ENCODE measurements at regions not wholly inside any gene's neighbourhood (a gene's known extent, or its start where the extent isn't known, plus 50 kb on each side); places are given as distances from the start of the nearest gene placed in this dataset.

GRCh38 chr7:130951976-130952876, 218.2 kb upstream of the KLF14 start:
- peaks cover 69% of the 10 kb centered on the region for H3K36me3 ChIP-seq (ENCODE audit: insufficient read depth, low read length)
- H3K9me3 ChIP-seq (ENCODE audit: low read depth, low read length): no peaks in the 10 kb centered on the region
- peaks cover 40% of the 10 kb centered on the region for H3K4me1 ChIP-seq (ENCODE audit: insufficient read depth, low read length)
- H3K4me2 ChIP-seq (ENCODE audit: insufficient read depth, low read length): no peak overlapping the region
- TF ChIP-seq CTCF (IDR thresholded peaks at IDR 0.05; ENCODE audit: extremely low read depth, low read depth, low read length): no peak
- H3K4me3 ChIP-seq (ENCODE audit: insufficient read depth, low read length): no peak overlapping the region
- no peaks in the 10 kb centered on the region for H3K27me3 ChIP-seq (ENCODE audit: insufficient read depth, low read length)
- H2AFZ ChIP-seq (ENCODE audit: low read length): no peak overlapping the region
- DNase-seq (ENCODE audit: insufficient read length, low spot score, missing footprints): no peak
- H3K79me2 ChIP-seq (ENCODE audit: insufficient read depth, low read length): peaks cover 99% of the 10 kb centered on the region
- peaks cover 30% of the 10 kb centered on the region for H4K20me1 ChIP-seq (ENCODE audit: insufficient read depth, low read length)
- peak overlapping the region; percentile 34 for H3K27ac ChIP-seq (ENCODE audit: low read depth, low read length)

DNA sequence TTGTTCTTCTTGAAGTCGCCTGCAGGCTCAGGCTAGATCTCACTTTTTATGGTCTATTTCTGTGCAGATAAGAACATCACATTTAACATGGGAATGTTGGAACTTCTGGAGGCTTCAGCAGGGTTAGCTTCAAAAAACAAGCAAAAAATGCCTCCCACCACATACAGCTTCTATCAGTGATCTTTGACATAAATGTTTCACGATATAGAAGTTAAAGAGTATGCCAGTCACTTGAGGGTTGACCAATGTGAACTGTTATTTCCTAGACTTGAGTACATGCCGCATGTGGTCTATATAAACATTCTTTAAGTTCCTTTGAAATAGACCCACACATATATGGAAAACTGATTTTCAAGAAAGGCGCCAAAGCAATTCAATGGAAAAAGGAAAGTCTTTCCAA, 219.2 kb upstream of the KLF14 start:
- peaks cover 42% of the 10 kb centered on the region for H3K4me1 ChIP-seq (ENCODE audit: insufficient read depth, low read length)
- H3K9me3 ChIP-seq (ENCODE audit: low read depth, low read length): no peaks in the 10 kb centered on the region
- H3K27ac ChIP-seq (ENCODE audit: low read depth, low read length): peak overlapping the region; percentile 9
- no peaks in the 10 kb centered on the region for H3K27me3 ChIP-seq (ENCODE audit: insufficient read depth, low read length)
- no peak for DNase-seq (ENCODE audit: insufficient read length, low spot score, missing footprints)
- H3K4me3 ChIP-seq (ENCODE audit: insufficient read depth, low read length): no peak overlapping the region
- peaks cover 97% of the 10 kb centered on the region for H3K79me2 ChIP-seq (ENCODE audit: insufficient read depth, low read length)
- H4K20me1 ChIP-seq (ENCODE audit: insufficient read depth, low read length): peaks cover 26% of the 10 kb centered on the region
- no peak overlapping the region for H3K4me2 ChIP-seq (ENCODE audit: insufficient read depth, low read length)
- H3K36me3 ChIP-seq (ENCODE audit: insufficient read depth, low read length): peaks cover 69% of the 10 kb centered on the region
- TF ChIP-seq CTCF (IDR thresholded peaks at IDR 0.05; ENCODE audit: extremely low read depth, low read depth, low read length): no peak
- no peak overlapping the region for H2AFZ ChIP-seq (ENCODE audit: low read length)

GRCh38 chr7:130954918-130955564, 221.0 kb upstream of the KLF14 start:
- peak overlapping the region; percentile 6 for H3K4me2 ChIP-seq (ENCODE audit: insufficient read depth, low read length)
- H3K4me1 ChIP-seq (ENCODE audit: insufficient read depth, low read length): peaks cover 49% of the 10 kb centered on the region
- no peaks in the 10 kb centered on the region for H3K9me3 ChIP-seq (ENCODE audit: low read depth, low read length)
- H4K20me1 ChIP-seq (ENCODE audit: insufficient read depth, low read length): peaks cover 25% of the 10 kb centered on the region
- H2AFZ ChIP-seq (ENCODE audit: low read length): no peak overlapping the region
- H3K27ac ChIP-seq (ENCODE audit: low read depth, low read length): peak overlapping the region; percentile 91
- H3K4me3 ChIP-seq (ENCODE audit: insufficient read depth, low read length): no peak overlapping the region
- H3K79me2 ChIP-seq (ENCODE audit: insufficient read depth, low read length): peaks cover 98% of the 10 kb centered on the region
- DNase-seq (ENCODE audit: insufficient read length, low spot score, missing footprints): peak; percentile 3
- no peak for TF ChIP-seq CTCF (IDR thresholded peaks at IDR 0.05; ENCODE audit: extremely low read depth, low read depth, low read length)
- H3K36me3 ChIP-seq (ENCODE audit: insufficient read depth, low read length): peaks cover 79% of the 10 kb centered on the region
- H3K27me3 ChIP-seq (ENCODE audit: insufficient read depth, low read length): no peaks in the 10 kb centered on the region

DNA sequence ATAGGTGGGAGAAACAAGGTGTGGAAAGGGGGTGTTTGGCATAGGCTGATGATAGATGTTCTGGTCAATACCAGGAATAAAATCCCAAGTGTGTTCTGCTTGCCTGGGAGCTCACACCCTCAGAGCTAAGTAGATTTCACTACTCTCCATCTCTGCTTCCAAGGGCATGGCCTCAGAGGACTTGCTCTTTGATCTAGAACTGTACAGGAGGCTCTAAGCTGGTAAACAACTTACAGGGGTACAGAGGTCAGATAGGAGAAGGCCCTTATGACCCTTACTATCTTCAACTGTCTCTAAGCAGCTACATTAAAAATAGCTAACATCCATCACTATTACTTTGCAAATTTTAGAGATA, 221.5 kb upstream of the KLF14 start:
- no peak for DNase-seq (ENCODE audit: insufficient read length, low spot score, missing footprints)
- Histone ChIP-seq H3K27me3 (ENCODE audit: insufficient read depth, low read length) (no peaks in the 10 kb centered on the region), H3K4me3 (ENCODE audit: insufficient read depth, low read length) (no peak overlapping the region), H3K4me2 (ENCODE audit: insufficient read depth, low read length) (peak overlapping the region; percentile 89), H2AFZ (ENCODE audit: low read length) (no peak overlapping the region), H3K27ac (ENCODE audit: low read depth, low read length) (peak overlapping the region; percentile 91), H3K36me3 (ENCODE audit: insufficient read depth, low read length) (peaks cover 79% of the 10 kb centered on the region), H3K79me2 (ENCODE audit: insufficient read depth, low read length) (peaks cover 98% of the 10 kb centered on the region), H3K9me3 (ENCODE audit: low read depth, low read length) (no peaks in the 10 kb centered on the region), H4K20me1 (ENCODE audit: insufficient read depth, low read length) (peaks cover 25% of the 10 kb centered on the region), H3K4me1 (ENCODE audit: insufficient read depth, low read length) (peaks cover 49% of the 10 kb centered on the region)
- TF ChIP-seq CTCF (IDR thresholded peaks at IDR 0.05; ENCODE audit: extremely low read depth, low read depth, low read length): no peak
